GM18951 (cell line): ENCODE measurements at regions not wholly inside any gene's neighbourhood (a gene's known extent, or its start where the extent isn't known, plus 50 kb on each side); places are given as distances from the start of the nearest gene placed in this dataset.

Source experiments
- POLR2A ChIP-seq: IDR thresholded peaks from 4 replicates; pipeline ENCODE4 v1.6.1; 2011; ENCODE audit warnings: mild to moderate bottlenecking; ENCODE audit not compliant: insufficient read length, insufficient read depth; ENCODE audit errors: extremely low read depth
- in situ Hi-C: fragments of 300-500 bp; cut with MboI; formaldehyde crosslinking; loops from one replicate; pipeline ENCODE4 v1.12.0; 2022; ENCODE audit warnings: low sequenced_read_pairs, mixed read lengths, inconsistent platforms; ENCODE audit not compliant: unreplicated experiment

DNA sequence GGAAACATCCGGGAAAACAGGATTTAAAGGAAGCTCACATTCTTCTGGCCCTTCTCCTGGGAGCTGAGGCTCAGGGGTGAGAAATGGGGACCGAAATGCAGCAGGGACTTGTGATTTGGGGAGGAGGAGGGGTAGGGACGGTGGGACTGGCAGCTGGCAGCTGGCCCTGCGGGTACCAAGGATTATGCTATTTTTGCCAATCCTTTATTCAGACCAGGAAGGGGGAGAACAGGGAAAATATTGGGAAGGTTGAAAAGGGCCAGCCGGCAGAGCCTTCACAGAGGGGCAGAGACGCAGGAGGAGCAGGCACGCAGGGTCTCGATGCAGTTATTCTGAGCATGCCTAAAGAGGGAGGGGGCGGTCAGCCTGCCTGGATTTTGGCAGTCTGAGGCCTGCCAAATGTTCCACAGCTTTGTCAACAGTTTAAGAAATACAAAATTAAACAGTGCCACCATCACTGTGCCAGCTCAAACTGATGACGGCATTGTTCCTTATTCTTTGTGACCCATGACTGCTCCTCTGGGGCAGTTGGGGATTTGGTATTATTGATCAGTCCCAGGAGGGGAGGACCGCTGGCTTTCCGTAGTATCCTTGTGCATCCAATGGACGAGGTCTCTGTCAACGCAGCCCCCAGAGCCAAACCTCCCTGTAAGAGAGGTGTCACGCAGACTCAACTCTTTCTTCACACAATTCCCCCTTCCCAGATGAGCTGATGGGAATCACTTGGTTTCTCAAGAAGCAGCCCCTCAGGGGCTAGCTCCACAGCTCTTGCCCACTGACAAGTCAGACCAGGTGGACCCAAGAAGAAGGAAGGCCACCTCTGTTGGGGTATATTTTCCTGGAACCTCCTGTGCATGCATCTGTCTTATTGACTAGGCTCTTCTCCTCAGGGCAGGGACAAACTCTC, 553.3 kb downstream of the BNC2 start:
- in situ Hi-C loops = no loop called here
- no peak for TF ChIP-seq POLR2A

DNA sequence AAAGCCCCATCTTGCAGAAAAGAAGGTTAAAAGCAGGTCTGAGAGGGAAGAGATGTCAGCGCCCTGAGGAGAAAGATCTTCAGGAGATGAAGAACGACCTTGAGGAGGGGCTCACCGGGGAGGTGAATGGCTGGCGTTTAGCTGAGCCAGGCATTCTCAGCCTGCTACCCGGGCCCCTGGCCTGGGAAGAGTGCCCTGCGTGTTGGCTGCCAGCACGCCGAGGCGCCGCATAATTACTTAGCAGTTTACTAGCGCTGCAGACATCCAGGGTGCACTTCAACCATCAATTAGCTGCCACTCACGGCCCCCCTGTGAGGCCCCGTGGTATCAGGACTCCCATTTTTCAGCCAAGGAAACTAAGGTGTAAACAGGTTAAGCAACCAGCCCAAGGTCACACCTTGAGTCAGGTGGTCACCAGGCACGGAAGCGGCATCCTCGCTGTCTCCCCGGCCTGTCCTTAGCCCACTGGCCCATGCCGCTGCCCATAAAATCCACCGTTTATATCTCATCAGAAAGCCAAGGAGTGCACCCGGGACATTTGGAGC, 551.9 kb downstream of the BNC2 start:
- in situ Hi-C loops = no loop called here
- no peak for TF ChIP-seq POLR2A

DNA sequence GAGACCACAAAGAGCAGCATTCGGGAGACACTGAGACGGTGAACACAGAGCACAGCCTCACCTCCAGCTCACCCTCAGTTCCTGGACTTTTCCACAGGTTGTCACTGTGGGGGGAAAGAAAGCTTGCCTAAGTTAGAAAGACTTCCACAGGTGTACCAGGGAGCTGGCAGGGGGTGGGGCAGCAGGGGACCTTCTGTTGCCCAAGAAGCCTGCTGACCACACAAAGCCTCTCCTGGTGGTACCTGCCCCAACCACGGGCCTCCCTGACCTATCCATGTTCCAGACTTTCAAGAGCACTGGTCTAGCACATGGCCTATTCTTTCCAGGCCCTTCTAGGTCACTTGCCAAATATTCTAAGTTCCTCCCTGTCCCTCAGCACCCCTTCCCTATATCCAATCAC, 550.8 kb downstream of the BNC2 start:
- in situ Hi-C loops = no loop called here

DNA sequence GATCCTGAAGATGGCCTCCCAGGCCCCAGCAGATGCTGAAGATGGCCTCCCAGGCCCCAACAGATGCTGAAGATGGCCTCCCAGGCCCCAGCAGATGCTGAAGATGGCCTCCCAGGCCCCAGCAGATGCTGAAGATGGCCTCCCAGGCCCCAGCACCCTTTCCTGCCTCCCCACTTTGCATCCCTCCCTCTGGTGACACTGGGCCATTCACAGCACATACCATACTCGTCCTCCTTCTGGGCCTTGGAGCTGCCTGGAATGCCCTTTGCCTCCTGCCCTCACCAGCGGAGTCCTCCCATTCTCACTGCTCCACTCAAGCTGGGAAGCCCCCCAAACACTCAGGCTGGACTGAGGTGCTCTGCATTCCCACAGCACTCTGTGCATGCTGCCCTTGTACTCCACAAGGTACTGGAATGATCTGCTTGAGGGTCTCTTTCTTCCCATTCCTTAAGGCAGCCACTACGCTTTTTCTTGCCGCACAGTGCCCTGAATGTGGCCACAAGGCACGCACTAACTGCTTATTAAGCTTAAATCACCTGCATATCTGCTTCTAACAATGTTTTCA, 550.0 kb downstream of the BNC2 start:
- in situ Hi-C loops = no loop called here
- no peak for TF ChIP-seq POLR2A

More for the DNA sequence above, 550.8 kb downstream of the BNC2 start:
- no peak for TF ChIP-seq POLR2A

DNA sequence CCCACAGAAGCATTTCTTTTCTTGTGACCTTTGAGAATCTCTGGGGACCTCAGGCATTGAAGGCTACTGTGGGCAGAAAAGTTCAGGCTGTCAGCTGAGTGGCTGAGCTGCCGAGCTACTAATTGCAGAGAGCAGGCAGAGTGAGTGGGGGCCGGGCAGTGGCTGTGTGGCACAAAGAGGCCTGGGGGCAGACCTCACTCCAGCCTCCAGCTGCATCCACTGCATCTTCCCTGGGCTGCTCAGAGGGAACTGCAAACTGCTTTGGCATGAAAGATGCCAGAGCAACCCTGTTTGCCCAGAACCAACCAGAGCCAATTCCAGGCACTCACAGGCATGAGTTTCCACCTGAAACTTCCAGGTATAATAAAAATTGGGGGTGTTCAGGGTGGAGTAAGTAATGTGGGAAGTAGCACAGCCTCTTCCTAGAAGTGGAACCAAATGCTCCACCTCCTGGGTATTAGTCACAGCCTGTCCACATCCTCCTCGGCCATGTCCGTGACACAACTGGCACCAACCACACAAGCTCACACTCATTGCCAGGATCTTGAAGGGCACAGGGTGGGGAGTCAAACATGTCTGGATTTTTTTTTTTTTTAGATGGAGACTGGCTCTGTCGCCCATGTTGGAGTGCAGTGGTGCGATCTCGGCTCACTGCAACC, 548.9 kb downstream of the BNC2 start:
- no peak for TF ChIP-seq POLR2A
- in situ Hi-C loops = no loop called here

DNA sequence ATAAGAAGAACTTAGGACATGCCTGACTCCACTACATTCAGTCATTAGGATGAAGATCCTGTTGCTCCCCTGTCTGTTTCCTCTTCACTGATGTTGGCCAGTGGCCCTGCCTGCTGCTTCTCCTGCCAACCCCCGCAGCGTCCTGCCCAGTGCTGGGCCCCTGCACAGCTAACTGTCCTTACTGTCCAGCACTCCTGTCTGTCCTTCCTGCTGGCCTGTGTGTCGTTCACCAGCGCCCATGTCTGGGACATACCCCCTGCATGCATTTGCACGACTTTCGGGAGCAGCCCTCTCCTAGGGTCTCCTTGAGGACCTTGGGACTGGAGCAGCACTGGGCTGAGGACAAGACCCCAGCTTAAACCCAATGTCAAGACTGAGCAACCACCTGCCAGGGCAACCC, 547.6 kb downstream of the BNC2 start:
- in situ Hi-C loops = no loop called here
- TF ChIP-seq POLR2A = no peak

DNA sequence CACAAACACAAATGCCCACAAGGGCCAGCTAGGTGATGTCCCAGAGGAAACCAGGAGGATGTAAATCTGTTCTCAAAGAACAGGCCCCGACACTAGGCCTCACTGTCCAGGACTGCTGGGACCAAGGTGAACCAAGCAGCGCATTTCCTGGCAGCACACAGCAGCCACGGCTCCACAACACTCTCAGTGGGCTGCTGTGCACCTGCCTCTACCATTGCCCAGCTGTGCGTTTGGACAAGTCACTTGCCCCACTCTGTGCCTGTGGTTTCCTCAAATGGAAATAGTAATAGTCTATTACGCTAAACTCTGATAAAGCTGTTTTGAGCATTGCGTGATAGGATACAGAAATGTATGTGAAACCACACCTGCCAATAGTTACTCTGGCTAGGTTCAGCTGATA, 544.5 kb downstream of the BNC2 start:
- in situ Hi-C loops = no loop called here
- TF ChIP-seq POLR2A = no peak

DNA sequence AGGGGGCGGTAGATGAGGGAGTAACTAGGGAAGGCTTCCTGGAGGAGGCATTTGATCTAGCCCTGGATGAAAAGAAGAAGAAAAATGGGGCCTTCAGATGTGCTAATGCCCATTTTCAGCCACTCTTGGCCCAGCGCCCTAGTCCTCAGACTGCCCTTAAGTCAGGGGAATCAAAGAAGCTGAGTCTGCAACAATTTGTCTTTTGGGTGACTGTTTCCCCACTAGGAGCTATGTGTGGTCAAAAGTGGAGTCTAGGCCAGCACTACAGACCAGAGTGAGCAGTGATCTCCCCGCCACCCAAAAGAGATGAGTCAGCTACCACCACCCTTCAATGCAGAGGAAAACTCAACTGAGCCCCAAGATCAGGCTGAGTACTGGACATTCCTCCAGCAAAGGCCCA, 542.1 kb downstream of the BNC2 start:
- no peak for TF ChIP-seq POLR2A
- in situ Hi-C loops = no loop called here

DNA sequence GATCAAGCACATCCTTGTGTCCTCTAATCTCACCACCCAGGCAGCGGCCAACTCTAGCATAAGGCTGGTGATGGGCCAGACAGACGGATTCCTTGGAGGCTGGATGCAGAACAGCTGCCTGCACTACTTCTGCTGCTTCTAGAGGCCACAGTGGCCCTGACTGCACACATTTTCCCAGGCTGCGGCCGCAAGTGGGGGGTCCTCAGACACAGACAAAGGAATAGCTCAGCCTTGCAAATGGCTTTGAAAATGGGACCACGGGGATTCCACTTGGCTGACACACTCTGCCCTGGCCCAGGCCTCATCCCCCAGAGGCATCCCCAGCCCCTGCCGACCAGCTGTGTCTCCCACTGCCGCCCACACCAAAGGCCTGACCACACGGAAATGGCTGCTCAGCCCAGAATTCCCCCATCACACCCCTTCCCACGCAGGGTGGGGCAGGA, 540.8 kb downstream of the BNC2 start:
- no peak for TF ChIP-seq POLR2A
- in situ Hi-C loops = no loop called here

DNA sequence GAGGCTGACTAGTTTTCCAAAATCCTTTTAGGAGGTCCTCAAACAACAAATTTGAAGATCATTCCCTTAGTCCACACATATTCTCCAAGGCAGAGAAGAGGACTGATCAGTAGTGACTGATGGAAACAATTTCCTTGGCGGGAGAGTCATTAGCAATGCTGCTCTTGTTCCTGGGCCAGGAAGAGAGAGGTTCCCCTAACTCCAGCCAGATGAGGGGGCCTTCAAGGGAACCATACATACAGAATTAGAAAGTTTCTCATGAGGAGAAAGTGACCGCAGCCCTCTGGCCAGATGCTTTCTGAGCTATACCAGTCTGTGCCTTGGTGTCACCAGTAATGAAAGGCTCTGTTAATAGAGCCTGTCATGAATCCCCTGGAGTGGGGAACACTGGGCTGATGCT, 539.4 kb downstream of the BNC2 start:
- in situ Hi-C loops = no loop called here
- no peak for TF ChIP-seq POLR2A

DNA sequence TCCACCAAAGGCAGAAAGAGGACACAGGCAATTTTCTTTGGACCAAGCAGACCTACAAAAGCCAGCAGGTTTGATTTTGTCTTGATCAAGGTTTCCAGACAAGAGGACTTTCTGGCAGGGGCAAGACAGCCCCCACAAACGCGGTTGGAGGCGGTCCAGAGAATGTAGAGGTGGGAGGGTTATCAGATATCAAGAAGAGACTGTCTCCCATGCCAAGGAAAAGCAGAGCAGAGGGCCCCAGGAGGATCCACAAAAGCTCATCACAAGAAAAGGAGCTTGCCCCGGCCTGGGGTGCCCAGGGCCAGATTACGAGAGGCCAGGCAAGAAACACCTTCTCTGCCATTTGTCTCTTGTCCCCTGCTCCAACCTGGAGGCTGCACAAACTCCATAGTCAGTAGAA, 538.9 kb downstream of the BNC2 start:
- in situ Hi-C loops = no loop called here
- TF ChIP-seq POLR2A = no peak

DNA sequence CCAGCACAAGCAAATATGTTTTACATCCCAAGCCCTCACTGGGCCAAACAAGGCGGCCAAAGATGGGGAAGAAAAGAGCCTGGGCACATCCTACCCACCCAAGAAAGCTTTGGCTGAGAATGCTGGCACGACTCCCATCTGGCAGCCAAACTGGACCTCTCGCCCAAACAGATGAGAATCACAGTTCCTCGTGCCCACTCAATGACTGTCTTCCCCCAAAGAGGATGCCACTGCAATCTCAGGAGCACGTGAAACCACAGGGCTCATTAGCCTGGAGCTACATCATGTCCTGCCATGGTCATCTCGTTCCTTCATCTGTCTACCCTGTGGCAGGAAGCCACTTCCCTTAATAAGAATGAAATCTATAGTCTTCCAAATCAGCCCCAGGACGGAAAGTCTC, 536.8 kb downstream of the BNC2 start:
- in situ Hi-C loops = no loop called here
- TF ChIP-seq POLR2A = no peak

DNA sequence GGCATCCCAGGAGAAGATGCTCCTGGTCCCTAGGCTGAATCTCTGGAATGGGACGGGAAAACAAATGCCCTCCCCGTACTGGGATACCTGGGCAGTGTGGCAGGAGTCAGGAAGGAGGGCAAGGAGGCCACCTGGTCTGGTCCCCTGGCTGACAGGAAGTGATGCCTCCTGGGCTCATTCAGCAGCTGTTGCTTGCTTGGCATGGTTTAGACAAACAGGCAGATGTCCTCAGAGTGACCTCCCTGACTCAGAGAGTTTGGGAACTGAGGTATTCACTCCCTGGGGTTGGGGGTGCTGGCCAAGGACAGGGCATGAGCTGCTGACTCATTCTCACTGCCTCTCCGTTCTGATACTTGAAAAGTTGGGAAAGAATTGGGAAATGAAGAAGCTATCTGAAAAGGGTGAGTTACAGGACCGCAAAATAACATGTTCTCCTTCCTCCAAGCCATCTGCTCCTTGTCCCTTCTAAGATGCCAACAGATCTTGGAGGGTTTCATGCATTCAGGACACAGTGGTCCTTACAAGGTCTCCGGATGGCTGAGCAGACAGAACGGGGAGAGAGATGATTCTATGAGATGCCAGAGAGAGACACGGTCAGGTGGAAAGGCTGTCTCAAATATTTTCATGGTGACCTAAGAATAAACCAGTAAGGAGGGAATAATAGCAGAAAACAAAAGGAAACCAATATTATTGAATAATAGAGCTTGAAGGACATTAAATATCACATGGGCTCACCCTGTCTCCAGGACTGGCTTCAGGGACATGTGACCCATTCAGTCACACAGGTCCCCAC, 534.5 kb downstream of the BNC2 start:
- in situ Hi-C loops = no loop called here
- TF ChIP-seq POLR2A = no peak
